ENCODE measurements at regions not wholly inside any gene's neighbourhood (a gene's known extent, or its start where the extent isn't known, plus 50 kb on each side); places are given as distances from the start of the nearest gene placed in this dataset.

DNA sequence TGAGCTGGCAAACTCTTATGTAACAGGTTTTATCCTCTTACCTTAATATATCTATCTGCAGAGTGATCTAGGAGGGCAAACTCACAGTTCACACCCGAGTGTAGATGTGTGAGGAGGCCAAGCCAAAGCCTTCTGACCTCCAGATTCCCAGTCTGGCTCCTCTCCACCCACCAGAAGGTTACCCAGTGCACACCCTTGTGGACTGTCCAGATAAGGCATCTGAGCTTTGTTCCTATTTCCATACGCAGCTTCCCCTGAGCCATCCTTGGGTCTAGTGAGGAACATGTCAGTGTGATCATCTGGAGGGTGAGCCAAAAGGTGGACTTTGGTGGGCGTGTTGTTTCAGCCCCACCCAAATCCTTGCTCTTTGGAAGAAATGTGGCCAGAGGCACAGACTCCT is 203.0 kb upstream of the MEOX2 start:
- DNase-seq: no peak

DNA sequence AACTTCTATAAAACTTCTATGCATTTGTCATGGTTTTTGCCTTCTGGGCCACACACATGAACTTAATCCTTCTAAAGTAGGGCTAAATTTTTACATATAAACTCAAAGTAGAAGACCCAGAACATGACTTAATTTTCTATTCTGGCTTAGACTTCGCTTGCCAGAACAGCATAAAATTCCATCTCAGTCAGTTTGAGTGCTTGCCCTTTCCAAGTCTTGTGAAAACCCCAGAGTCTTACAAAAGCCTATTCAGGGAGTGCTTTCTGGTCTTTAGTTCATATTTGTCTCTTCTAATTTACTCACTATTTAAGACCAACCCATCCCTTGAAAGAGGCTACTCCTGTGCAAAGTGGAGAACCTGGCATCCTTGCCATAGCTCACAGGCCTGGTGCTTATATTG is 201.6 kb upstream of the MEOX2 start:
- DNase-seq: no peak

DNA sequence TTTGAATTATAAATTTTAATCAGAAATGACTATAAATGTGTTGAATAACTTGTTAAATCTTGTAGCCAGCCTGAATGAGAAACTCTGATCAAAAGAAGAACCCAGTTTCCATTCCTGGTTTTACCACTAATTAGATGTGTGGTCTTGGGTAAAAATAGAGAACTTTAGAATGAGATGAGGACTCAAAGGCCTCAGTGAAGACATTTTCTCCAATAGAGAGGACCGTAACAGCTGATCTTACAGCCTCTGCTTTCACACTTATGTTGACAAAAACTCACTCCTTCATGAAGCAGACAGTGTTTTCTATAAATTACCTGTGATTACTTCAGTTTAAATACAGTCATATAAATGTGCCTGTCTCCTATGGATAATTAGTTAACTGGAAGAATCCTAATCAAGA is 200.1 kb upstream of the MEOX2 start:
- DNase-seq: no peak

DNA sequence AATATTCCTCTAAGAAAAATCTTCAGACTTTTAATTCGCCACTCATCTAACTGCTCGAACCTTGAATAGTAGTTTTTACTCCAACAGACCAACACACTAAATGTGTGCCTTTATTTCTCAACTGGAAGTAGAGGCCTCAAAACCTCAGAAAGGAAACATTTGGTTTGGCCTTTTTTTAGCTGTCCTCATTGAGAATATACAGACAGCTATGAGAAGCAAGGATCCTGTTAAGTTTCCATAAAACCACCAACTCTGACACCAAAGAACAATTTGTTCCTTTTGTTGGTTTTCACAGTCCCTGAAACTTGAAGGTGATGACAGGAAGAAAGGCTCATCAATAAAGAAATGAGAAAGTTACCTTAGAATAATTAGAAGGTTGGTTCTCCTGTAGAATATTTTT is 199.2 kb upstream of the MEOX2 start:
- no peak for DNase-seq

DNA sequence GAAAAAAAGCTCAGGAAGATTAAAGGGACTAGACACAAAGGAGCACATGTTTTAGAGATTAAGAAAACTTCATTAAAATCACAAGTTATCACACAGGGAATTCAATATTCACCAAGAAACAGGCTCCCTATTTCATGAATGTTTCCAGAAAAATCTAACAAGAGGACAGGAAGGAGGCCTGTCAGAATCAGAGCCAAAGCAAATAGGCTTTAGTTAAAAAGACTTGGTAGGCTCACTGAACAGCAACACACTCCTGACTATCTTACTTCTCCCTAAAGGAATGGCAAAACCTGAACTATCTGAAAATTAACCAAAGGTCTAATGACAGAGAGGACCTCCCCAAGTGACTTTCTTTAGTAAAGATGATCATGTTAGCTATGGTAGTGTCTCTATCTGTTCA is 188.3 kb upstream of the MEOX2 start:
- no peak for DNase-seq

DNA sequence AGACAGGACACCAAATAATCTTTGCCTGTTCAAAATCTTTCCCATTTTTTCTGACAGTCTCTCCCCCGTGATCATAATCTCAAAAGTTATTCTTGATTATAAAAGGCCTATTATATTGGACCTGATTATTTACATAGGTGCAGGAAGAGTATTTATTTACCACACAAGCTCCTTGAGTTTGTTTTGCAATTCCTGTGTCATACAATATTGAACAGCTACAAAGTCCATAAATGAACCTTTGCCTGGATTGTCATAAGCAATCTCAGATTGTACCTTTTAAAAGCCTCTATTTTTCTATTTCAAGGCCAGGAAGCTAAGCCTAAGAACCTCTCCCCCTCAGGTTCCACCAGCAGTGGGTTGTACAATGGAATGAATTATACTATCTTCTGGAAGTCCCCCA is 183.9 kb upstream of the MEOX2 start:
- DNase-seq: no peak

DNA sequence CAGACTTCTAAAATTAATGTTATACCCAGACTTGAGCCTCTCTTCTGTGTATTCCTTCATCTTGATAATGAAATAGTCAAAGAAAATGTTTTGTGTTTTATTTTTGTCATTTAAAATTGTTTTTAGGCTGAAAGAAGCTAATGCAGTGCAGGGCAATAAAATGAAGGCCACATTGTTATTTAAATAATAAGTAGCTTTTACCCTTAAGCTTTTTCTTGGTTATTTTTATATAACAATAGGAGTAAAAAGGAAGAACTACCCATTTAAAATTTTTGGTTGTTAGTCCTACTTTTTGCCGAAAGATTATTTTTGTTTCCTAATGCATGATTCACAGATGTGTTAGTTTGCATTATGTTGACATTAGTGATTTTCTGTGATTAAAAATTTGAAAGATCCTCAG is 181.0 kb upstream of the MEOX2 start:
- DNase-seq: no peak

DNA sequence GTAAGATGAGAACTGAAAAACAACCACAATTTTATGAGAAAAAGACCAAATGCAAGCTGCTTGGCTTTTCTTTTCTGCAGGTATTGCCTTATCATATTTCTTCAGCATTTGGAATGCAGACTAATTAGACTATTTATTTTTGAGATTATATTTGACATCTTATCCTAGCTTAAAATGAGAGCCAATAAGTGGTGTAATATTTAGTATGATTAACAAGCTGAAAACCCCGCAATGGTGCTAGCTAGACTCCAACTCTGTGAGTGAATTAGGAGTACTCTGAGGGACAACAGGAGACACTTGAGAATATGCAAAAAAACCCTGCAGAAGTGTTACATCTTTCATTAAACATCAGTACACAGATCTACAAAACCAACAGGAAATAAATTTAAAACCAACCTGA is 180.3 kb upstream of the MEOX2 start:
- no peak for DNase-seq

DNA sequence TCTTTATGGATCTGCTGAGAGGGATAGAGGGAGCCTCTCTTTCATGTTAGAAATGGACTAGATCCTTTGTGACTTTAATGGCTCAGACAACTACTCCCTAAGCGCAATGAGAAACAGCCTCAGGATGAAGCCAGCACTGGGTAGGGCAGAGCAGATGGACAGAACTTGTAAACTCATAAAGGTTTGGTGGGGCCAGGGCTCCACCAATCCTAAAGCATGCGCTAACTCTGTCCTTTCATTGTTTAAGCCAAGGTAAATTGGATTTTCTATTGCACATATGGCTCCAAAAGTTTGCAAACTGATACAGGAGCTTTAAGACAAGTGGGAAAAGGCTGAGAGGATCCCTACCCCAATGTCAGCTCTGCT is 178.1 kb upstream of the MEOX2 start:
- DNase-seq: no peak

DNA sequence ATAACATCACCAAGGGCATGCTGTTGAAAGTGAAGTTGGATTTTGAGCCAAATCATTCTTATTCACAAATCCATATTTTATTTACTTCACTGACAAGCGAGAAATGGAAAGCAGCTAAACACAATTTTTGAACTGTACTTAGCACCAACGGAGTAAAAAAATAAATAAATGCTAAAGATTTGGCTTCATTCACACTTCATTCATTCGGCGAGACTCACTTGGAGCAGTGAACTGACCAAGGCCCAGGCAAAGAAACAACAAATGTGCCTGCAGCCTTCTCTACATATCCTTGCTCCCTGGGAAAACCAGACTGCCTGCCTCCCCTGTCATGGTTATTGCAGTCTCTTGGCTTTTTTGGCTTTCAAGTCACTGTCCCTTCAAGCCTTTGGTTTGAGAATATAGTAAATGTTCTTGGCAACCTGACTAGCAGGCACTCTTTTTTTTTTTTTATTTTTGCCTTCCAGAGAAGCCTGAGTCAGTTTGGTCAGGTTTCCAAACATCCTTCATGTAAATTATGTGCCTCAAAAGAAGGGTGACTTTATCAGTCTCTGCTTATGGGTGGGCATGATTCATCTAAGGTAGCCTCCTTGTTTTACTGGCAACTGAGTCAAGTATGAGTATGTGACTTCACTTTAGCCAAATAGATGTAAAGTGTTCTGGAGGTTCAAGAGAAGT is 177.6 kb upstream of the MEOX2 start:
- DNase-seq: no peak

DNA sequence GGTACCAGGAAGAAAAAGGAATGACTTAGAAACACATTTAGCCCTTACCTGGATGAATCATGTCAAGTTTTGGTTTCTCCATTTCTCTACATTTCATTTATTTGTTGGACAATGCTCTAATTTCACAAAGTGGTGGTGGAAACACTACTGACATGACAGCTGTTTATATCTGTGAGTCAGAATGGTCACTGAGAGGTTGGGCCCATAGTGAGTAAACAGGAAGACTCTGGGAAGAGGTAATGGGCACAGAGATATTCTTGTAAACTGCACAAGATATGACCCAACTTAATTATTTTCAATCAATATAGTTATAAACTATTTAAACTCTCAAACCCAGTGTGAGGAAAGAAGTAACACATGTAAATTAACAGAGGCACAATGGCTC is 176.3 kb upstream of the MEOX2 start:
- DNase-seq: no peak

DNA sequence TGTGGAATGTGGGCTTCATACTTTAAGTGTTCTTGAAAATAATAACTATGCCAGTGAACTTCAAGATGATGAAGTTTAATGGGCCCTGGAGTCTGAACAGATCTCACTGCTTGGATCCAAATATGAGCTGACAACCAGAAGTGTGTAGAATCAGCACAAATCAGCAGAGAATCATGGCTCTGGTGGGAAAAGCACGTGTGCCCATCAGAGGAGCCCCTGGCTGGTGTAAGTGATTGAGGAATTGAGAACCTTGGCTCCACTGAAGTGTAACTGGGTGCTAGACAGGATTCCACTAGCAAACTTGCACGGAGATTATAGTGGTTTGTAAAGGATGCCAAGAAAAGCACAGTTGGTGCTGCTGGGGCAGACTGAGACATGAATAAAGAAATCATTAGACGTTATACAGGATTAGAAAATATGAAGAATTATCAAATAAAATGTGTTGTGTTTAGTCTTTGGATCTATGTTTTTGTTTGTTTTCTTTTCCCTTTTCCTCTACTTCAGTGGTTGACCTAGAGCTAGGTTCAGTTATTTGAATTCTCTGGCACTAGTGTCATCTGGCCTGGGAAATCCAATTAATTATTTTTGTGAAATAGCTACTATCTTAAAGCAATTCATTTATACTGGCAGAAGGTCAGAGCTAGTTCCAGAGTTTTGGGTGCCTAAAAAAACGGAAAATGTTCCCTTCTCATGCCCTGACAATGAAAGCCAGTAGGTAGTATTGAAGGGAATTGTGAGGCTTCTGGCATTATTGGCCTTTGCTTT is 175.7 kb upstream of the MEOX2 start:
- DNase-seq: no peak

DNA sequence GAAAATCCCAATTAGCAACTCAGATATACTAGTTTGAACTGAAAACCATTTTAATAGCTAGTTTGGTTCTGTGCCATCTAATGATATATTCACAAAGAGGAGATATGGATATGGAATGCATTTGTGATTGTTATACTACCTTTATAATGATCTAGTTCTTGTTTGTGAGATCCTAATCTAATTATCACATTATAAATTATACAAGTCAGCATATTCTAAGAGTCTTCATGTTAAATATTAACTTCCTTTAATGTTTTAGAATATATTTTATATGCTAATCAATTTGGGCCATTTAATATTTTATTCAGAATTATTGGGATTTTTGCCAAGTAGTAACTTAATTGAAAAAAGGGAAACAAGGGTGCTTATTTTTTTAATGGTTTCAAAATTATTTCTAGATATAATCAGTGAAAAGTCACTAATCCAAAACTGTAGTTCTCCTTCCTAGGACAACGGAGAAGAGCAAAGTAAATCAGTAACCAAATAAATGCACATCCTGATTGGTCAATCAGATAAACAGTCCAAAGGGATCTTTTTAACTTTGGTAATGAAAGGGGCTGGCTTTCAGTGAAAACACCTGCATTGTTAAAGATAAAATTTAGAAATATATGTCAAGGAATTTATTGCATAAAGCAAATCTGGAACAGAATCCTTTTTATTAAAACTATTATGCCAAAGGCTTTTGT is 173.9 kb upstream of the MEOX2 start:
- DNase-seq: no peak

DNA sequence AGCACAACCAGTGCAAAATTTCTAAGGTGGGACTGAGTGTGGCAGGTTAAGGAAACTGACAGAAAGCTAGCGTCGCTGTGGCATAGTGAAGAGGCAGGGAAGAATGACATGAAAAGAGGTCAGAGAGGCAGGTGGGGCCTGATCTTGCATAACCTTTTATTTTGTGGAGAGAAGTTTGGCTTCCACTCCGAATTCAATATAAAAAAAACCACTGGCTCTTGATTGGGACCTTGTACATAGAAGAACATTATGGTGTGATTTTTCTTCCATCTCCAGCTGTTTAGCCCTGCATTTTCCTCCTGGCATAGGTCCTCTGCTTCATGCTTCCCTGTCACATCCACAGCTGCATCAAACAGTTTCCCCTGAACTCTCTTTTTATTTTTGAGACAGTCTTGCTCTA is 170.5 kb upstream of the MEOX2 start:
- DNase-seq: no peak

DNA sequence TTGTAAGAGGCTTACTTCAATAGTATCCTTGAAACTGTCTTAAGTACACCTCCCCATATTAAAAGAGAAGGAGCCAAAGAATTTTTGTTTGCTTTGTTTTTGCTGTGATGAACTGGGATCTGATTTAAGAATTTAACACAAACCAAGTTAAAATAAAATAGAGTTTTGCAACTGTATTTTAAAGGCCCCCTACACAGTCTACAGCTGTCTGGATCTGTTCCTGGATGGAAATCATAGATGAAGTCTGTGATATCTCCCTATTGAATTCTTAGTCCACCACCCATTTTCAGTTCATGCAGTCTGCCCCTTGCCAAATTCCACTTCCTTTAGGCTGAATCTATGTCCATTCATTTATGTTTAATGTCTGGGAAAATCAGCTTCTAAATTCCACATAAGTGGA is 169.8 kb upstream of the MEOX2 start:
- no peak for DNase-seq

DNA sequence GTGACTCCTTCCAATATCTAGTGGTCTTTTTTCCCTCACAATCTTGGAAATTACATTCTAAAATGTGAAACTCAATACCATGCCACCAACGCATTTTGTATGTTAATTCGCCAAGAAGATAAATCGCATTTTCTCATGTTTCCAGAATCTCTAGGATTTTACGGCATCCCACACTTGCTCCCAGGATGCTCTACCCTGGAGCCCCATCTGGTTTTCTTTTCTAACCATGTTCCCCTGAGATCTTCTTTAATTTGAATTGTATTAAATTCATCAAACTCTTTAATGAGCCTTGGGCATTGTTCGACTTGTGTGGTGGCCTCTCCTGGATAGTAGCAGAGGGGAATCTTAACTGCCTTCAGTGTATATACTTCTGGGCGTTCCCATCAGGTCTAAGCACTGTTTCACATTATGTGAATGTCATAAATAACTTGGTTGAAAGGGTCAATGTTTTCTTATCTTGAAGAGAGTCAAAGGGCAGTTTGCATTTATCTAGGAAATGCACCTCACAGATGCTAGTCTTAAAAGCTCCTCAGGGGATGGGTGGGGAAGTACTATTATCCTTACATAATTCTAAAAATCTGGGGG is 169.1 kb upstream of the MEOX2 start:
- no peak for DNase-seq

DNA sequence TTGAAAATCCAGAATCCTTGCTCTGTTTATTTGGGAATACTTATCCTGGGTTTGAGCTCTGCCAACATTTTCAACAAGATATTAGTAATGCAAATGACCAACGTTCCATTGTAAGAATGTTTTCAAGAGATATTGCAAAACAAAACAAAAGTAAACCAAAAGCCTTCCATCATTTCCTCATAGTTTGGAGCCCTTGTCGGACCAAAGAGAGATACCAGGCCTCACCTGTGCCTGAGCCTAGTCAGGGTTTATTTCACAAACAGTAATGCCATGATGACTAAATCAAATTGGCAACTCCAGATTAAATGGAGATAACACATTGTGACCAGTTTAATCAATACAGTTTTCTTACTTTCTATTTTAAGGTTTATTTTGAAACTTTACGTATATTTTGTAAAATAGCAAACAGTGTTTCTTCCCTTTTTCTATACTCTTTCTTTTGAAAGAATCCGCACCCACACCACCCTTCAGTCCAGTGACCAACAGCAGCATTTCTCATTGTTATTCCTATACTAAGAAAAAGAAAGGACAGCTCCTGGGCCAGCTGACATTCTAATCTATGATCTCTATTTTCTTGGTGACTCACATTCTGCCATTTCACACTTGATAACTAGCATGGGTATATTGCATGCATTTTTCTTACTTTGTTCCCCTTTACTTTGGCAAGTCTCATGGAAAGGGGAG is 168.5 kb upstream of the MEOX2 start:
- DNase-seq: no peak

DNA sequence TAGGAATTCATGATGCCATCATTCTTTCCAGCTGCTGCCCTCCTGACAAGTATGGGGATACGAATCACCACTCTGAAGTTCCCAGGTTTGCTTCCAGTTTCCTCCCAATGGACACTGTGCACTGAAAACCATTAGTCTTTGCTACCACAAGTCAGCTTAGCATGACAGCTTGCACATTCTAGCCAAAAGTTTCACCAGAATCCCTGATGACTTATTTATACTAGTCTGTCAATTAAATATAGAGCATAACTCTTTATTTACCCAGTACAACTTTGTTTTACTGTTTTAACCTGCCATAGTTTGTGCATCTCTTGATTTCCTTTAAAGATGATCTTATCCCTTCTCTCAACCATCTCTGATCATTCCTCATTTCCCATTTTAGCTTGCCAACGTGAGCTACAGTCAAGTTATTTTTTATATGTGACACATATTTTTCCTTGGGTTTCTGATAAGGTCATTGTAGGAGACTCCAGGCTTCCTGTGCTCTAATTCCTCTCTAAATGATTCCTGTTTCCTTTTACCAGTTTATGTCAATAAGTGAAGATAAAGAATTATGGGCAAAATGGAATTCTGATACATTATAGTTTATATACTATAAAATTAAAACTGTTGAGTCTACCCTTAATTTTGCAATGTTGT is 167.5 kb upstream of the MEOX2 start:
- no peak for DNase-seq

DNA sequence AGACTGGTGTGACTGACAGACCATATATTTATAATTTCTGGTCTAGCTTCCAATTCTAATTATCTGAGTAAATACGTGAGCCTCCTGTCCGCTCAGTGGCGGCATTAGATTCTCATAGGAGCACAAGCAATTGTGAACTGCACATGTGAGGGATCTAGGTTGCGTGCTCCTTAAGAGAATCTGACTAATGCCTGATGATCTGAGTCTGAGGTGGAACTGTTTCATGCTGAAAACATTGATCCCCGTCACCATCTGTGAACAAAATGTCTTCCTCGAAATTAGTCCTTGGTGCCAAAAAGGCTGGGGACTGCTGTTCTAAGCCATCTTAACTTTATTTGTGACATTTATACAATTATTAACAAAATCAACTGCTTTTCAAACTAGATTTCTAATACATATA is 164.7 kb upstream of the MEOX2 start:
- DNase-seq: no peak

DNA sequence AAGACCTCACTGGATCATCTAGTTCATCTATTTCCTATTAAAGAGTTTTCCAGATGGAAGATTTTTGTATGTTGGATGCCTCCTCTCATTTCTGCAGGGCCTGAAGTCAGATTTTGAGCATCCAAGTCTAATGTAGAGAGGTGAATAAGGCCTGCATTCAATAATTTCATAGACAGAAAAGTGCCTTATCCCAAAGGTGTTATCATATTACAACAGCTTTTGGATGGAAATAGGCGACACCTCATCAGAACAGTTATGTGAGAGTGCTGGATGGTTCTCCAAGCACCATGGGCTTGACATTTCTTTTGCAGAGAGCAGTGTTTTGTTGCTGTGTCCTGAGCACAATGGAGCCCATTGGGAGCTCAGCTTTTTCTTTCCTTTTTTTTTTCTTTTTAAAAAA is 162.4 kb upstream of the MEOX2 start:
- DNase-seq: no peak

DNA sequence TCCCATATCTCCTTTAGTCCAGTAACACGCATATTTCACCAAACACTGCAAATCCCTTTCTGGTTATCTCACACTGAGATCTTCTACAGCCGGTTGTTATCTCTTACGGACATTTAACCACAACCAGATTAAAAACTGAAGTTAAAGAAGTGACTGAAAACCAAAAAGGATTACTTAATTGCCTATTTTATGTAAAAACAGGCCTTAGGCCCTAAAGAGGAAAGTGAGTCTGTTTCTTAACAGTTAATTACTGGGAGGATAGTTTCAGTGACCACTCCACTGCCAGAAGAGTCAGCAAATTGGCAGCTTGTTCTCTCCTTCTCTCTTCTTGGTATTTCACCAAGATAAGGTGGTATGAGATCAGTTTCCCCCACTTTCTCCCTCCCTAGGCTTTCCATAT is 161.9 kb upstream of the MEOX2 start:
- DNase-seq: no peak

DNA sequence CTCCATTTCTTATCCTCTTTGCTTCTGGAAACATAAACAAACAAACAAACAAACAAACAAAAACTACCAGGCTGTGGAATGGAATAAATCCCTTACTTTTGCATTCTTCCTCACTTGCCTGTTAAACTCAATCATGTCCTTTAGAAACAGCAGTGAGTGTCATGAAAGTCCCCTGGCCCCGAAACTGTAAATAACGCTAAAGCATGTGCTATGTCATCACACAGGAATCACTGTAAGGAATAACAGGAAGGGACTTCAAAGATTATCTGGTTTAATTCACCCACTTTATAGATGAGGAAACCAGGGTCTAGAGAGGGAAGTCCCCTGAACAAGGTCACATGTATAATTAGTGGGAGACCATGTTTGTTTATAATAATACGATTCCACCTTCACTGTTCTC is 159.4 kb upstream of the MEOX2 start:
- no peak for DNase-seq

DNA sequence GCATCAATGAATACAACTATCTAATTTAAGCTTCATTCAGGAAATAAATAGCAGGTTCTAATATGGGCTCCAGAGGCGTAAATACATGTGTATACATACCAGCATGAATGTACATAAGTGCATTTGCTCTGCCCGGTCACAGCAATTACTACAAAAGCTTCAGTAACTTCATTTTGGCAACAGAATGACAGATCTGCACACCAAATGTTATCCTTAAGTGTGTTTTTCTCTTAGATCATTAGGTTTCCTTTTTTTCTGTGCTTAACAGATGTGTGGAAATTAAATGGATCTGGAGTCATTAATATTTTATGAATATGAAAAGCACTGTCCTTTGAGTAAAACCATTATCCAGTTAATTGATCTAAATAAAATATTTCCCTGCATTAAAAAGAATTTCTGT is 159.0 kb upstream of the MEOX2 start:
- DNase-seq: no peak
